ENCODE measurements at regions not wholly inside any gene's neighbourhood (a gene's known extent, or its start where the extent isn't known, plus 50 kb on each side); places are given as distances from the start of the nearest gene placed in this dataset.
"Not testable (repeated sequence)": the region's sequence is repeated elsewhere in the genome, so short reads cannot be mapped to it uniquely, and the experiment has no call there.

DNA sequence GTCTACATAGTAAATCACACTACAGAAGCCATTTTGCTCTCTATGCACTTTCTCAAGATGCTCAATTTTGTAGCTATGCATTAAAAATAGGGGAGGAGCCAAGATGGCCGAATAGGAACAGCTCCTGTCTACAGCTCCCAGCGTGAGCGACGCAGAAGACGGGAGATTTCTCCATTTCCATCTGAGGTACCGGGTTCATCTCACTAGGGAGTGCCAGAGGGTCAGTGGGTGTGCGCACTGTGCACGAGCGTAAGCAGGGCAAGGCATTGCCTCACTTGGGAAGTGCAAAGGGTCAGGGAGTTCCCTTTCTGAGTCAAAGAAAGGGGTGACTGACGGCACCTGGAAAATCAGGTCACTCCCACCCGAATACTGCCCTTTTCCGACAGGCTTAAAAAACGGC, 699.8 kb downstream of the XPNPEP1 start:
- H3K9me3 ChIP-seq (ENCODE audit: control insufficient read depth, low read length), result peaks cover 12% of the 10 kb centered on the region
- 82 to 89% methylated on average over 10 to 12 of the region's 13 CpGs for WGBS, 2 experiments (ENCODE audit: insufficient coverage in 2 of 2)
- not testable (repeated sequence) for H3K4me1 ChIP-seq (ENCODE audit: control insufficient read depth, insufficient read depth, low read length, poor library complexity, severe bottlenecking); H3K4me3 ChIP-seq (ENCODE audit: extremely low read depth, insufficient read depth, low read length, poor library complexity, severe bottlenecking); H3K27ac ChIP-seq (ENCODE audit: low read depth, low read length, severe bottlenecking); H3K36me3 ChIP-seq (ENCODE audit: control insufficient read depth, insufficient read depth, low read length)

- Histone ChIP-seq H3K27ac (ENCODE audit: low read depth, low read length, severe bottlenecking) (no peak overlapping the region), H3K36me3 (ENCODE audit: control insufficient read depth, insufficient read depth, low read length) (no peaks in the 10 kb centered on the region), H3K4me3 (ENCODE audit: extremely low read depth, insufficient read depth, low read length, poor library complexity, severe bottlenecking) (no peak overlapping the region), H3K4me1 (ENCODE audit: control insufficient read depth, insufficient read depth, low read length, poor library complexity, severe bottlenecking) (no peaks in the 10 kb centered on the region), H3K9me3 (ENCODE audit: control insufficient read depth, low read length) (peaks cover 12% of the 10 kb centered on the region)
- WGBS, 2 experiments (ENCODE audit: insufficient coverage in 2 of 2), result no CpG with 5 or more reads among the region's 2 CpGs
Observed at GRCh38 chr10:109219935-109220605, 703.2 kb downstream of the XPNPEP1 start.

DNA sequence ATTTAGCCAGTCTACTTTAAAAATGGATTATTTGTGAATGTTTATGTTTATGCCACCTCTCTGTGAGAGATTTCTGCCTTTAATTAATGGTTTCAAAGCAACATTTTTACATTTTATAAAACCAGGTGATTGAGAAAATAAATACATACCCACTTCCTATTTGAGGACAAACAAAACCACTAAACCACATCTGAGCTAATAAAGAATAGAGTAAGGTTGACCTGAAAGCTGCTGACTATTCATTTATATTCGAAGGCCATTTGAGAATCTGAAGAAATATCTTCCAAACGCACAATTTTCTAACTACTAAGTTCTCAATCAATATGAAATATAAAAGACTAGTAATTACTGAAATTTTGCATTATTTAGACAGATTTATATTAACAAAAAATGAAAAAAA, 705.1 kb downstream of the XPNPEP1 start:
- no peaks in the 10 kb centered on the region for H3K4me1 ChIP-seq (ENCODE audit: control insufficient read depth, insufficient read depth, low read length, poor library complexity, severe bottlenecking)
- WGBS, 2 experiments (ENCODE audit: insufficient coverage in 2 of 2), result no CpG with 5 or more reads among the region's 2 CpGs
- no peak overlapping the region for H3K27ac ChIP-seq (ENCODE audit: low read depth, low read length, severe bottlenecking)
- no peaks in the 10 kb centered on the region for H3K36me3 ChIP-seq (ENCODE audit: control insufficient read depth, insufficient read depth, low read length)
- H3K4me3 ChIP-seq (ENCODE audit: extremely low read depth, insufficient read depth, low read length, poor library complexity, severe bottlenecking), result no peak overlapping the region
- H3K9me3 ChIP-seq (ENCODE audit: control insufficient read depth, low read length), result peaks cover 8% of the 10 kb centered on the region

- no peaks in the 10 kb centered on the region for H3K36me3 ChIP-seq (ENCODE audit: control insufficient read depth, insufficient read depth, low read length)
- no CpG with 5 or more reads among the region's 3 CpGs for WGBS, 2 experiments (ENCODE audit: insufficient coverage in 2 of 2)
- H3K4me1 ChIP-seq (ENCODE audit: control insufficient read depth, insufficient read depth, low read length, poor library complexity, severe bottlenecking), result no peaks in the 10 kb centered on the region
- no peak overlapping the region for H3K27ac ChIP-seq (ENCODE audit: low read depth, low read length, severe bottlenecking)
- no peaks in the 10 kb centered on the region for H3K9me3 ChIP-seq (ENCODE audit: control insufficient read depth, low read length)
- H3K4me3 ChIP-seq (ENCODE audit: extremely low read depth, insufficient read depth, low read length, poor library complexity, severe bottlenecking), result no peak overlapping the region
Observed at GRCh38 chr10:109215291-109216075, 707.8 kb downstream of the XPNPEP1 start.

DNA sequence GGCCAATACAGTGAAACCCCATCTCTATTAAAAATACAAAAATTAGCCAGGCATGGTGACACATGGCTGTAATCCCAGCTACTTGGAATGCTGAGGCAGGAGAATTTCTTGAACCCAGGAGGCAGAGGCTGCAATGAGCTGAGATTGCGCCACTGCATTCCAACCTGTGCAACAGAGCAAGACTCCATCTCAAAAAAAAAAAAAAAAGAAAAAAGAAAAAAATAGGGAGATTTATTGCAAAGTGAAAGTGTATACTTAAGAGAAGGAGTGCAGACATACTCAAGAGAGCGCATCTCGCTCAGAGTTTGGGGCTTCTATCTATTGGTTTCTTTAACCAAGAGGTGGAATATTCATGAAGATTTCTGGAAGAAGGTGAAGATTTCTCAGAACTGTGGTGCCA, 708.4 kb downstream of the XPNPEP1 start:
- not testable (repeated sequence) for H3K4me1 ChIP-seq (ENCODE audit: control insufficient read depth, insufficient read depth, low read length, poor library complexity, severe bottlenecking); H3K36me3 ChIP-seq (ENCODE audit: control insufficient read depth, insufficient read depth, low read length); H3K27ac ChIP-seq (ENCODE audit: low read depth, low read length, severe bottlenecking); H3K4me3 ChIP-seq (ENCODE audit: extremely low read depth, insufficient read depth, low read length, poor library complexity, severe bottlenecking); H3K9me3 ChIP-seq (ENCODE audit: control insufficient read depth, low read length)
- WGBS, 2 experiments (ENCODE audit: insufficient coverage in 2 of 2), result 100% methylated on average over 2 of the region's 3 CpGs

GRCh38 chr10:109207361-109207760, 716.0 kb downstream of the XPNPEP1 start:
- Histone ChIP-seq H3K36me3 (ENCODE audit: control insufficient read depth, insufficient read depth, low read length) (no peaks in the 10 kb centered on the region), H3K9me3 (ENCODE audit: control insufficient read depth, low read length) (no peaks in the 10 kb centered on the region), H3K4me3 (ENCODE audit: extremely low read depth, insufficient read depth, low read length, poor library complexity, severe bottlenecking) (no peak overlapping the region), H3K4me1 (ENCODE audit: control insufficient read depth, insufficient read depth, low read length, poor library complexity, severe bottlenecking) (no peaks in the 10 kb centered on the region), H3K27ac (ENCODE audit: low read depth, low read length, severe bottlenecking) (no peak overlapping the region)
- WGBS, 2 experiments (ENCODE audit: insufficient coverage in 2 of 2), result 56 to 88% methylated on average over 1 of the region's 1 CpG

GRCh38 chr10:109205929-109206585, 717.3 kb downstream of the XPNPEP1 start:
- no peak overlapping the region for H3K4me3 ChIP-seq (ENCODE audit: extremely low read depth, insufficient read depth, low read length, poor library complexity, severe bottlenecking)
- 71 to 80% methylated on average over 1 of the region's 3 CpGs for WGBS, 2 experiments (ENCODE audit: insufficient coverage in 2 of 2)
- no peaks in the 10 kb centered on the region for H3K36me3 ChIP-seq (ENCODE audit: control insufficient read depth, insufficient read depth, low read length)
- H3K9me3 ChIP-seq (ENCODE audit: control insufficient read depth, low read length), result no peaks in the 10 kb centered on the region
- peak overlapping the region; percentile 26 for H3K27ac ChIP-seq (ENCODE audit: low read depth, low read length, severe bottlenecking)
- H3K4me1 ChIP-seq (ENCODE audit: control insufficient read depth, insufficient read depth, low read length, poor library complexity, severe bottlenecking), result no peaks in the 10 kb centered on the region

- Histone ChIP-seq H3K9me3 (ENCODE audit: control insufficient read depth, low read length) (peaks cover 4% of the 10 kb centered on the region), H3K4me1 (ENCODE audit: control insufficient read depth, insufficient read depth, low read length, poor library complexity, severe bottlenecking) (no peaks in the 10 kb centered on the region), H3K27ac (ENCODE audit: low read depth, low read length, severe bottlenecking) (no peak overlapping the region), H3K36me3 (ENCODE audit: control insufficient read depth, insufficient read depth, low read length) (no peaks in the 10 kb centered on the region), H3K4me3 (ENCODE audit: extremely low read depth, insufficient read depth, low read length, poor library complexity, severe bottlenecking) (no peak overlapping the region)
- 83% methylated on average over 3 of the region's 3 CpGs; no CpG with 5 or more reads in 1 of the 2 experiments for WGBS, 2 experiments (ENCODE audit: insufficient coverage in 2 of 2)
Observed at GRCh38 chr10:109203646-109204353, 719.5 kb downstream of the XPNPEP1 start.

- 67 to 90% methylated on average over 2 to 3 of the region's 3 CpGs for WGBS, 2 experiments (ENCODE audit: insufficient coverage in 2 of 2)
- Histone ChIP-seq H3K9me3 (ENCODE audit: control insufficient read depth, low read length) (peaks cover 4% of the 10 kb centered on the region), H3K4me3 (ENCODE audit: extremely low read depth, insufficient read depth, low read length, poor library complexity, severe bottlenecking) (no peak overlapping the region), H3K4me1 (ENCODE audit: control insufficient read depth, insufficient read depth, low read length, poor library complexity, severe bottlenecking) (no peaks in the 10 kb centered on the region), H3K27ac (ENCODE audit: low read depth, low read length, severe bottlenecking) (no peak overlapping the region), H3K36me3 (ENCODE audit: control insufficient read depth, insufficient read depth, low read length) (no peaks in the 10 kb centered on the region)
Observed at GRCh38 chr10:109202111-109202510, 721.2 kb downstream of the XPNPEP1 start.

- WGBS, 2 experiments (ENCODE audit: insufficient coverage in 2 of 2), result no CpG with 5 or more reads among the region's 2 CpGs
- no peak overlapping the region for H3K4me3 ChIP-seq (ENCODE audit: extremely low read depth, insufficient read depth, low read length, poor library complexity, severe bottlenecking)
- H3K4me1 ChIP-seq (ENCODE audit: control insufficient read depth, insufficient read depth, low read length, poor library complexity, severe bottlenecking), result no peaks in the 10 kb centered on the region
- H3K27ac ChIP-seq (ENCODE audit: low read depth, low read length, severe bottlenecking), result no peak overlapping the region
- no peaks in the 10 kb centered on the region for H3K36me3 ChIP-seq (ENCODE audit: control insufficient read depth, insufficient read depth, low read length)
- peaks cover 9% of the 10 kb centered on the region for H3K9me3 ChIP-seq (ENCODE audit: control insufficient read depth, low read length)
Observed at GRCh38 chr10:109200646-109201045, 722.7 kb downstream of the XPNPEP1 start.

All from mesodermal cell (in vitro differentiated cells).